K562 (cell line): ENCODE measurements at regions not wholly inside any gene's neighbourhood (a gene's known extent, or its start where the extent isn't known, plus 50 kb on each side); places are given as distances from the start of the nearest gene placed in this dataset.

Experiments
- ATAC-seq: fragments of 200-7000 bp; cut with Tn5 transposase; 3 replicates; pipeline ENCODE4 v1.9.1; 2020; ENCODE audit warnings: moderate library complexity
- BruUV-seq: library from RNA; stranded (reverse); fragments of 400-500 nt; replicated peaks from 2 replicates; lab custom pipeline; 2021; lab: Mats Ljungman, UMichigan
- CTCF ChIA-PET: fragments of 300-600 bp; formaldehyde crosslinking; extraction: SDS; loops from one replicate; lab custom pipeline; 2021; ENCODE audit warnings: low intra/inter-chr PET ratio; lab: Yijun Ruan, JAX
- POLR2A ChIA-PET: fragments of 300-600, 350-650 bp; sonication (Branson Sonifier 250); formaldehyde crosslinking; extraction: SDS; loops from one replicate; lab custom pipeline; 2021; ENCODE audit warnings: antibody characterized with exemption, inconsistent platforms; lab: Yijun Ruan, JAX
- DNase-seq, 4 experiments: peaks; one replicate each; pipeline versions ENCODE4 v3.0.0 to v3.0.0-alpha.2; 2011 to 2018; ENCODE audit warnings: low spot score in 3 of 4, mixed read lengths in 3 of 4; ENCODE audit errors: extremely low read depth in 1 of 4
- FAIRE-seq: peaks from 2 replicates; lab custom pipeline; 2011; peaks lifted over from hg19 to GRCh38; lab: Jason Lieb, UNC
- H2AFZ ChIP-seq: 2 replicates; pipeline ENCODE4 v1.6.0; 2011; ENCODE audit warnings: low read depth, low read length, control low read depth, inconsistent platforms
- H3K27ac ChIP-seq: fragments of 200-600 bp; 3 replicates; pipeline ENCODE4 v1.8.0; 2011; ENCODE audit warnings: low read depth, mild to moderate bottlenecking, control low read depth, inconsistent platforms, low read length, moderate library complexity, mixed read lengths; ENCODE audit errors: extremely low read depth
- H3K27me3 ChIP-seq, 2 experiments: fragments of 300-600 bp in 1 of 2; 2 replicates in 1 of 2; 3 replicates in 1 of 2; pipeline versions ENCODE4 v1.6.0 to v1.8.0; 2011; ENCODE audit warnings: inconsistent platforms in 2 of 2, low read length in 2 of 2, mild to moderate bottlenecking in 1 of 2, mixed read lengths in 1 of 2, moderate library complexity in 1 of 2; ENCODE audit not compliant: control insufficient read depth in 2 of 2, insufficient read depth in 2 of 2
- H3K36me3 ChIP-seq: fragments of 300-600 bp; 3 replicates; pipeline ENCODE4 v1.8.0; 2011; ENCODE audit warnings: mild to moderate bottlenecking, low read length, inconsistent platforms; ENCODE audit not compliant: control insufficient read depth, insufficient read depth
- H3K4me1 ChIP-seq, 2 experiments: fragments of 200-600 bp in 1 of 2; replicated peaks in 1 of 2; 2 replicates in 1 of 2; 3 replicates in 1 of 2; pipeline versions ENCODE4 v1.5.1 to v1.8.0; 2011; ENCODE audit warnings: inconsistent platforms in 2 of 2, low read length in 2 of 2, mild to moderate bottlenecking in 1 of 2, mixed read lengths in 1 of 2, moderate library complexity in 1 of 2; ENCODE audit not compliant: control insufficient read depth in 2 of 2, insufficient read depth in 2 of 2
- H3K4me2 ChIP-seq: 2 replicates; pipeline ENCODE4 v1.6.1; 2011; ENCODE audit warnings: low read length, control low read depth, inconsistent platforms, mixed read lengths; ENCODE audit not compliant: insufficient read depth
- H3K4me3 ChIP-seq: fragments of 200-600 bp; sonication (generic), shearing (Covaris generic); 2 replicates; pipeline ENCODE4 v1.5.1; 2016; ENCODE audit warnings: control low read depth, inconsistent platforms
- H3K79me2 ChIP-seq: fragments of 200-600 bp; 3 replicates; pipeline ENCODE4 v1.8.0; 2011; ENCODE audit warnings: low read length, inconsistent platforms; ENCODE audit not compliant: control insufficient read depth, insufficient read depth
- H3K9ac ChIP-seq, 2 experiments: 2 replicates each; pipeline versions ENCODE4 v1.6.0 to v1.6.1; 2011; ENCODE audit warnings: low read depth in 2 of 2, low read length in 2 of 2, control low read depth in 1 of 2, inconsistent platforms in 1 of 2, mild to moderate bottlenecking in 1 of 2, mixed read lengths in 1 of 2; ENCODE audit not compliant: insufficient read depth in 1 of 2
- H3K9me1 ChIP-seq: one replicate; pipeline ENCODE4 v1.6.0; 2011; ENCODE audit warnings: inconsistent platforms, mild to moderate bottlenecking, low read length, moderate library complexity; ENCODE audit not compliant: control insufficient read depth, insufficient read depth
- H3K9me3 ChIP-seq: replicated peaks from 2 replicates; pipeline ENCODE4 v1.5.1; 2011; ENCODE audit warnings: low read depth, low read length, inconsistent platforms; ENCODE audit not compliant: control insufficient read depth, insufficient read depth
- H4K20me1 ChIP-seq: replicated peaks from 2 replicates; pipeline ENCODE4 v1.6.1; 2011; ENCODE audit warnings: low read length, inconsistent platforms, mixed read lengths; ENCODE audit not compliant: control insufficient read depth, insufficient read depth
- CBX5 ChIP-seq: IDR thresholded peaks from 2 replicates; pipeline ENCODE4 v1.6.1; 2014; ENCODE audit warnings: low read depth, borderline replicate concordance
- CHD4 ChIP-seq: fragments of 200-600 bp; sonication (generic); IDR thresholded peaks from 3 replicates; pipeline ENCODE4 v1.6.1; 2012; ENCODE audit warnings: low read depth, mild to moderate bottlenecking, mixed read lengths, low read length, inconsistent platforms; ENCODE audit not compliant: insufficient read depth, insufficient replicate concordance, poor library complexity, severe bottlenecking
- FOXP4 ChIP-seq: sonication (generic); formaldehyde crosslinking; IDR thresholded peaks from 2 replicates; pipeline ENCODE4 v1.8.0; 2022; ENCODE audit warnings: mild to moderate bottlenecking, missing genetic modification reagents, borderline replicate concordance
- HIVEP1 ChIP-seq: fragments of 250-450 bp; sonication (Bioruptor Pico); IDR thresholded peaks from 2 replicates; pipeline ENCODE4 v1.4.0; 2020; ENCODE audit warnings: mild to moderate bottlenecking
- KAT2B ChIP-seq: IDR thresholded peaks from one replicate; pipeline ENCODE4 v1.6.1; 2012; ENCODE audit warnings: low read depth, mild to moderate bottlenecking, control low read depth, inconsistent platforms, low read length, moderate library complexity
- MCM2 ChIP-seq: fragments of 450-650 bp; IDR thresholded peaks from 2 replicates; pipeline ENCODE4 v1.6.1; 2017; ENCODE audit warnings: low read depth, mild to moderate bottlenecking
- MCM7 ChIP-seq, 2 experiments: fragments of 450-650 bp; IDR thresholded peaks; 2 replicates each; pipeline ENCODE4 v1.6.1; 2016 to 2018
- RBM22 ChIP-seq: fragments of 200-400 bp; formaldehyde crosslinking; IDR thresholded peaks from 2 replicates; pipeline ENCODE4 v1.6.1; 2018; ENCODE audit warnings: low read length, low read depth; ENCODE audit not compliant: poor library complexity, severe bottlenecking
- ZBTB33 ChIP-seq: sonication (generic); formaldehyde crosslinking; IDR thresholded peaks from 2 replicates; pipeline ENCODE4 v1.8.1; 2023; ENCODE audit warnings: mild to moderate bottlenecking, missing genetic modification reagents
- ZKSCAN3 ChIP-seq: fragments of 250-450 bp; sonication (Bioruptor Pico); IDR thresholded peaks from 2 replicates; pipeline ENCODE4 v1.4.0; 2020
- ZNF124 ChIP-seq: sonication (generic); formaldehyde crosslinking; IDR thresholded peaks from 2 replicates; pipeline ENCODE4 v1.8.1; 2022; ENCODE audit warnings: missing genetic modification reagents
- ZNF175 ChIP-seq: fragments of 200-800 bp; sonication (Bioruptor generic); IDR thresholded peaks from 2 replicates; pipeline ENCODE4 v1.6.1; 2016; ENCODE audit warnings: low read depth, mild to moderate bottlenecking, missing genetic modification characterization, missing compliant biosample characterization
- ZNF232 ChIP-seq: sonication (generic); formaldehyde crosslinking; IDR thresholded peaks from 2 replicates; pipeline ENCODE4 v1.8.0; 2022; ENCODE audit warnings: mild to moderate bottlenecking, missing genetic modification reagents
- ZNF444 ChIP-seq: fragments of 250-450 bp; sonication (Bioruptor Pico); IDR thresholded peaks from 2 replicates; pipeline ENCODE4 v1.4.0; 2020; ENCODE audit warnings: mild to moderate bottlenecking, moderate library complexity
- ZNF609 ChIP-seq: sonication (generic); formaldehyde crosslinking; IDR thresholded peaks from 2 replicates; pipeline ENCODE4 v1.8.1; 2023; ENCODE audit warnings: missing genetic modification reagents, mild to moderate bottlenecking, borderline replicate concordance
- ZNF785 ChIP-seq: fragments of 250-450 bp; sonication (Bioruptor Pico); IDR thresholded peaks from 2 replicates; pipeline ENCODE4 v1.4.0; 2020; ENCODE audit warnings: mild to moderate bottlenecking
- WGBS: fragments of 100-300 bp; shearing (Covaris generic); methylation state at CpG from one replicate; pipeline ENCODE4 v1.1.6; 2016; ENCODE audit warnings: low coverage, mixed read lengths; ENCODE audit not compliant: insufficient coverage; ENCODE audit errors: missing lambda C conversion rate; 5-methylcytosine and 5-hydroxymethylcytosine counted together
- in situ Hi-C: fragments of 300-500 bp; cut with MboI; formaldehyde crosslinking; loops from 4 replicates; pipeline ENCODE4 v1.15.0; 2018; ENCODE audit warnings: inconsistent platforms, mixed read lengths
- intact Hi-C: fragments of 100-400 bp; cut with micrococcal nuclease; formaldehyde crosslinking; loops from 2 replicates; pipeline ENCODE4 v1.14.2; 2022

GRCh38 chr1:115515270-115515669 lies 126.5 kb upstream of the VANGL1 start:
- WGBS = 0% methylated on average over 4 of the region's 4 CpGs
- no peak overlapping the region for H3K27ac ChIP-seq
- no peaks in the 10 kb centered on the region for H4K20me1 ChIP-seq
- in situ Hi-C loops (no loop called here), intact Hi-C loops (no loop called here)
- H3K4me2 ChIP-seq = no peak overlapping the region
- no peaks in the 10 kb centered on the region for H3K9me1 ChIP-seq
- H3K4me3 ChIP-seq = no peak overlapping the region
- BruUV-seq = no TSS peak
- no peaks in the 10 kb centered on the region for H3K27me3 ChIP-seq
- H3K9me3 ChIP-seq = no peaks in the 10 kb centered on the region
- no peaks in the 10 kb centered on the region for H3K79me2 ChIP-seq
- no peak for FAIRE-seq
- CTCF ChIA-PET = no interaction called here
- H3K4me1 ChIP-seq = no peaks in the 10 kb centered on the region
- no peak overlapping the region for H2AFZ ChIP-seq
- POLR2A ChIA-PET = no interaction called here
- no peak for ATAC-seq
- H3K36me3 ChIP-seq = no peaks in the 10 kb centered on the region
- no peak overlapping the region for H3K9ac ChIP-seq
- DNase-seq = no peak
- no peak for TF ChIP-seq ZKSCAN3 (CRISPR knock-in tag)
- TF ChIP-seq RBM22 = no peak
- TF ChIP-seq MCM7 (IDR thresholded peaks at IDR 0.05) = no peak
- TF ChIP-seq FOXP4 (CRISPR knock-in tag) = no peak
- TF ChIP-seq MCM2 = no peak
- TF ChIP-seq ZNF444 (CRISPR knock-in tag) = no peak
- TF ChIP-seq CHD4 = no peak
- no peak for TF ChIP-seq ZNF609
- TF ChIP-seq KAT2B = no peak
- no peak for TF ChIP-seq ZNF232 (CRISPR knock-in tag)
- TF ChIP-seq CBX5 = no peak
- no peak for TF ChIP-seq HIVEP1 (CRISPR knock-in tag)
- no peak for TF ChIP-seq ZNF175 (CRISPR knock-in tag)
- no peak for TF ChIP-seq ZNF785 (CRISPR knock-in tag)
- no peak for TF ChIP-seq ZNF124 (CRISPR knock-in tag)
- TF ChIP-seq ZBTB33 = no peak
